ENCODE measurements at regions not wholly inside any gene's neighbourhood (a gene's known extent, or its start where the extent isn't known, plus 50 kb on each side); places are given as distances from the start of the nearest gene placed in this dataset.

DNA sequence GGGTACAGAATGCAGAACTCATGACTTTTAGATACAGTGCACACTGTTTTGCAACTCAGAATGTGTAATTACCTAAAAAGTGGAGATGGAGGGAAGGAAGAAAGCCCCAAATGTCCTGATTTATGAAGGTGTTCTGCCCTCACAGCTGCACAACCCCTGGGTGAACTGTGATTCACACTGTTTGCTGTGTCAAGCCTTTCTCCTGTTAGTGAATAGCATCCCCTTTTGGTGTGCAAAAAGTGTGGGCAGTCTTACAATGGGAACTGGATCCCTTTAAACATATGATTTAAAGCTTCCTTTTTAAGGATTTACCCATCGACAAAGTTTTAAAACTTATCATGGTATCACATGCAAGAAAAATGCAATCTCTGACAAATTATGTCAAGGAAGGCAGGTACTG is 633.4 kb upstream of the EPHA7 start:
- TF ChIP-seq MAZ (IDR thresholded peaks at IDR 0.05; ENCODE audit: borderline replicate concordance, low read depth, low read length) (no peak), NR3C1 (IDR thresholded peaks at IDR 0.05) (no peak), JUN (IDR thresholded peaks at IDR 0.05) (no peak), ZC3H11A (IDR thresholded peaks at IDR 0.05) (no peak), MYC (IDR thresholded peaks at IDR 0.05; ENCODE audit: borderline replicate concordance, low read length) (no peak), POLR2A (IDR thresholded peaks at IDR 0.05; ENCODE audit: low read length) (no peak), ZSCAN20 (CRISPR knock-in tag; IDR thresholded peaks at IDR 0.05) (no peak), TP53 (CRISPR knock-in tag; IDR thresholded peaks at IDR 0.05) (no peak)
- TF ChIP-seq, protein P1, sequence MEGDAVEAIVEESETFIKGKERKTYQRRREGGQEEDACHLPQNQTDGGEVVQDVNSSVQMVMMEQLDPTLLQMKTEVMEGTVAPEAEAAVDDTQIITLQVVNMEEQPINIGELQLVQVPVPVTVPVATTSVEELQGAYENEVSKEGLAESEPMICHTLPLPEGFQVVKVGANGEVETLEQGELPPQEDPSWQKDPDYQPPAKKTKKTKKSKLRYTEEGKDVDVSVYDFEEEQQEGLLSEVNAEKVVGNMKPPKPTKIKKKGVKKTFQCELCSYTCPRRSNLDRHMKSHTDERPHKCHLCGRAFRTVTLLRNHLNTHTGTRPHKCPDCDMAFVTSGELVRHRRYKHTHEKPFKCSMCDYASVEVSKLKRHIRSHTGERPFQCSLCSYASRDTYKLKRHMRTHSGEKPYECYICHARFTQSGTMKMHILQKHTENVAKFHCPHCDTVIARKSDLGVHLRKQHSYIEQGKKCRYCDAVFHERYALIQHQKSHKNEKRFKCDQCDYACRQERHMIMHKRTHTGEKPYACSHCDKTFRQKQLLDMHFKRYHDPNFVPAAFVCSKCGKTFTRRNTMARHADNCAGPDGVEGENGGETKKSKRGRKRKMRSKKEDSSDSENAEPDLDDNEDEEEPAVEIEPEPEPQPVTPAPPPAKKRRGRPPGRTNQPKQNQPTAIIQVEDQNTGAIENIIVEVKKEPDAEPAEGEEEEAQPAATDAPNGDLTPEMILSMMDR (IDR thresholded peaks at IDR 0.05): no peak
- TF ChIP-seq, protein P2, sequence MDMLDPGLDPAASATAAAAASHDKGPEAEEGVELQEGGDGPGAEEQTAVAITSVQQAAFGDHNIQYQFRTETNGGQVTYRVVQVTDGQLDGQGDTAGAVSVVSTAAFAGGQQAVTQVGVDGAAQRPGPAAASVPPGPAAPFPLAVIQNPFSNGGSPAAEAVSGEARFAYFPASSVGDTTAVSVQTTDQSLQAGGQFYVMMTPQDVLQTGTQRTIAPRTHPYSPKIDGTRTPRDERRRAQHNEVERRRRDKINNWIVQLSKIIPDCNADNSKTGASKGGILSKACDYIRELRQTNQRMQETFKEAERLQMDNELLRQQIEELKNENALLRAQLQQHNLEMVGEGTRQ (IDR thresholded peaks at IDR 0.05): no peak

Data from A549 (cell line).